K562 (cell line): ENCODE measurements at regions not wholly inside any gene's neighbourhood (a gene's known extent, or its start where the extent isn't known, plus 50 kb on each side); places are given as distances from the start of the nearest gene placed in this dataset.

Experiments
- ATAC-seq: fragments of 200-7000 bp; cut with Tn5 transposase; 3 replicates; pipeline ENCODE4 v1.9.1; 2020; ENCODE audit warnings: moderate library complexity
- BruUV-seq: library from RNA; stranded (reverse); fragments of 400-500 nt; replicated peaks from 2 replicates; lab custom pipeline; 2021; lab: Mats Ljungman, UMichigan
- CTCF ChIA-PET: fragments of 300-600 bp; formaldehyde crosslinking; extraction: SDS; loops from one replicate; lab custom pipeline; 2021; ENCODE audit warnings: low intra/inter-chr PET ratio; lab: Yijun Ruan, JAX
- POLR2A ChIA-PET: fragments of 300-600, 350-650 bp; sonication (Branson Sonifier 250); formaldehyde crosslinking; extraction: SDS; loops from one replicate; lab custom pipeline; 2021; ENCODE audit warnings: antibody characterized with exemption, inconsistent platforms; lab: Yijun Ruan, JAX
- DNase-seq, 4 experiments: peaks; one replicate each; pipeline versions ENCODE4 v3.0.0 to v3.0.0-alpha.2; 2011 to 2018; ENCODE audit warnings: low spot score in 3 of 4, mixed read lengths in 3 of 4; ENCODE audit errors: extremely low read depth in 1 of 4
- FAIRE-seq: peaks from 2 replicates; lab custom pipeline; 2011; peaks lifted over from hg19 to GRCh38; lab: Jason Lieb, UNC
- H2AFZ ChIP-seq: 2 replicates; pipeline ENCODE4 v1.6.0; 2011; ENCODE audit warnings: low read depth, low read length, control low read depth, inconsistent platforms
- H3K27ac ChIP-seq: fragments of 200-600 bp; 3 replicates; pipeline ENCODE4 v1.8.0; 2011; ENCODE audit warnings: low read depth, mild to moderate bottlenecking, control low read depth, inconsistent platforms, low read length, moderate library complexity, mixed read lengths; ENCODE audit errors: extremely low read depth
- H3K27me3 ChIP-seq, 2 experiments: fragments of 300-600 bp in 1 of 2; 2 replicates in 1 of 2; 3 replicates in 1 of 2; pipeline versions ENCODE4 v1.6.0 to v1.8.0; 2011; ENCODE audit warnings: inconsistent platforms in 2 of 2, low read length in 2 of 2, mild to moderate bottlenecking in 1 of 2, mixed read lengths in 1 of 2, moderate library complexity in 1 of 2; ENCODE audit not compliant: control insufficient read depth in 2 of 2, insufficient read depth in 2 of 2
- H3K36me3 ChIP-seq: fragments of 300-600 bp; 3 replicates; pipeline ENCODE4 v1.8.0; 2011; ENCODE audit warnings: mild to moderate bottlenecking, low read length, inconsistent platforms; ENCODE audit not compliant: control insufficient read depth, insufficient read depth
- H3K4me1 ChIP-seq, 2 experiments: fragments of 200-600 bp in 1 of 2; replicated peaks in 1 of 2; 2 replicates in 1 of 2; 3 replicates in 1 of 2; pipeline versions ENCODE4 v1.5.1 to v1.8.0; 2011; ENCODE audit warnings: inconsistent platforms in 2 of 2, low read length in 2 of 2, mild to moderate bottlenecking in 1 of 2, mixed read lengths in 1 of 2, moderate library complexity in 1 of 2; ENCODE audit not compliant: control insufficient read depth in 2 of 2, insufficient read depth in 2 of 2
- H3K4me2 ChIP-seq: 2 replicates; pipeline ENCODE4 v1.6.1; 2011; ENCODE audit warnings: low read length, control low read depth, inconsistent platforms, mixed read lengths; ENCODE audit not compliant: insufficient read depth
- H3K4me3 ChIP-seq: fragments of 200-600 bp; sonication (generic), shearing (Covaris generic); 2 replicates; pipeline ENCODE4 v1.5.1; 2016; ENCODE audit warnings: control low read depth, inconsistent platforms
- H3K79me2 ChIP-seq: fragments of 200-600 bp; 3 replicates; pipeline ENCODE4 v1.8.0; 2011; ENCODE audit warnings: low read length, inconsistent platforms; ENCODE audit not compliant: control insufficient read depth, insufficient read depth
- H3K9ac ChIP-seq, 2 experiments: 2 replicates each; pipeline versions ENCODE4 v1.6.0 to v1.6.1; 2011; ENCODE audit warnings: low read depth in 2 of 2, low read length in 2 of 2, control low read depth in 1 of 2, inconsistent platforms in 1 of 2, mild to moderate bottlenecking in 1 of 2, mixed read lengths in 1 of 2; ENCODE audit not compliant: insufficient read depth in 1 of 2
- H3K9me1 ChIP-seq: one replicate; pipeline ENCODE4 v1.6.0; 2011; ENCODE audit warnings: inconsistent platforms, mild to moderate bottlenecking, low read length, moderate library complexity; ENCODE audit not compliant: control insufficient read depth, insufficient read depth
- H3K9me3 ChIP-seq: replicated peaks from 2 replicates; pipeline ENCODE4 v1.5.1; 2011; ENCODE audit warnings: low read depth, low read length, inconsistent platforms; ENCODE audit not compliant: control insufficient read depth, insufficient read depth
- H4K20me1 ChIP-seq: replicated peaks from 2 replicates; pipeline ENCODE4 v1.6.1; 2011; ENCODE audit warnings: low read length, inconsistent platforms, mixed read lengths; ENCODE audit not compliant: control insufficient read depth, insufficient read depth
- ESRRB ChIP-seq: fragments of 250-450 bp; sonication (Bioruptor Pico); IDR thresholded peaks from 2 replicates; pipeline ENCODE4 v1.5.0; 2020; ENCODE audit warnings: mild to moderate bottlenecking, moderate library complexity, borderline replicate concordance
- FOXK1 ChIP-seq: sonication (generic); formaldehyde crosslinking; IDR thresholded peaks from 2 replicates; pipeline ENCODE4 v1.8.0; 2022; ENCODE audit warnings: missing genetic modification reagents, mild to moderate bottlenecking, borderline replicate concordance
- ILF3 ChIP-seq: fragments of 450-650 bp; IDR thresholded peaks from 2 replicates; pipeline ENCODE4 v1.6.1; 2018; ENCODE audit warnings: antibody characterized with exemption, mild to moderate bottlenecking, moderate library complexity, borderline replicate concordance
- RNF219 ChIP-seq: fragments of 250-450 bp; sonication (Bioruptor Pico); IDR thresholded peaks from 2 replicates; pipeline ENCODE4 v1.5.0; 2022; ENCODE audit warnings: mild to moderate bottlenecking
- TAF9B ChIP-seq: fragments of 450-650 bp; IDR thresholded peaks from 2 replicates; pipeline ENCODE4 v1.6.1; 2018; ENCODE audit warnings: mild to moderate bottlenecking; ENCODE audit not compliant: partially characterized antibody
- TCF7 ChIP-seq: sonication (generic); IDR thresholded peaks from 2 replicates; pipeline ENCODE4 v1.6.1; 2016; ENCODE audit warnings: antibody characterized with exemption, borderline replicate concordance
- ZNF184 ChIP-seq: sonication (generic); formaldehyde crosslinking; IDR thresholded peaks from 2 replicates; pipeline ENCODE4 v1.5.0; 2020; ENCODE audit warnings: missing genetic modification reagents
- ZNF41 ChIP-seq: fragments of 250-450 bp; sonication (Bioruptor Pico); conservative IDR thresholded peaks from 2 replicates; pipeline ENCODE4 v1.4.0; 2020; ENCODE audit warnings: mild to moderate bottlenecking
- ZNF436 ChIP-seq: fragments of 250-450, 450-650 bp; sonication (Bioruptor Pico); formaldehyde crosslinking; IDR thresholded peaks from 2 replicates; pipeline ENCODE4 v1.7.0; 2020; ENCODE audit warnings: mild to moderate bottlenecking
- WGBS: fragments of 100-300 bp; shearing (Covaris generic); methylation state at CpG from one replicate; pipeline ENCODE4 v1.1.6; 2016; ENCODE audit warnings: low coverage, mixed read lengths; ENCODE audit not compliant: insufficient coverage; ENCODE audit errors: missing lambda C conversion rate; 5-methylcytosine and 5-hydroxymethylcytosine counted together
- in situ Hi-C: fragments of 300-500 bp; cut with MboI; formaldehyde crosslinking; loops from 4 replicates; pipeline ENCODE4 v1.15.0; 2018; ENCODE audit warnings: inconsistent platforms, mixed read lengths
- intact Hi-C: fragments of 100-400 bp; cut with micrococcal nuclease; formaldehyde crosslinking; loops from 2 replicates; pipeline ENCODE4 v1.14.2; 2022
- TF ChIP-seq, protein P1 (sequence below): fragments of 150-350 bp; IDR thresholded peaks from 2 replicates; pipeline ENCODE4 v1.6.1; 2014; ENCODE audit warnings: low read depth, mild to moderate bottlenecking, low read length, borderline replicate concordance

- ChIA-PET CTCF (no interaction called here), POLR2A (no interaction called here)
- in situ Hi-C loops = no loop called here
- Histone ChIP-seq H3K4me1 (no peaks in the 10 kb centered on the region; a peak in 1 of 5 replicates), H3K9me1 (no peaks in the 10 kb centered on the region), H3K4me3 (no peak overlapping the region), H3K9me3 (no peaks in the 10 kb centered on the region), H2AFZ (no peak overlapping the region), H3K27me3 (no peaks in the 10 kb centered on the region), H4K20me1 (no peaks in the 10 kb centered on the region), H3K79me2 (no peaks in the 10 kb centered on the region), H3K36me3 (no peaks in the 10 kb centered on the region), H3K27ac (no peak overlapping the region), H3K9ac (no peak overlapping the region), H3K4me2 (no peak overlapping the region)
- BruUV-seq = no TSS peak
- TF ChIP-seq ZNF41 (CRISPR knock-in tag) (no peak), RNF219 (CRISPR knock-in tag) (no peak), TCF7 (no peak), ESRRB (CRISPR knock-in tag) (no peak), ZNF184 (no peak), ZNF436 (CRISPR knock-in tag) (no peak), TAF9B (no peak), FOXK1 (CRISPR knock-in tag) (no peak), ILF3 (no peak)
- TF ChIP-seq, protein P1, sequence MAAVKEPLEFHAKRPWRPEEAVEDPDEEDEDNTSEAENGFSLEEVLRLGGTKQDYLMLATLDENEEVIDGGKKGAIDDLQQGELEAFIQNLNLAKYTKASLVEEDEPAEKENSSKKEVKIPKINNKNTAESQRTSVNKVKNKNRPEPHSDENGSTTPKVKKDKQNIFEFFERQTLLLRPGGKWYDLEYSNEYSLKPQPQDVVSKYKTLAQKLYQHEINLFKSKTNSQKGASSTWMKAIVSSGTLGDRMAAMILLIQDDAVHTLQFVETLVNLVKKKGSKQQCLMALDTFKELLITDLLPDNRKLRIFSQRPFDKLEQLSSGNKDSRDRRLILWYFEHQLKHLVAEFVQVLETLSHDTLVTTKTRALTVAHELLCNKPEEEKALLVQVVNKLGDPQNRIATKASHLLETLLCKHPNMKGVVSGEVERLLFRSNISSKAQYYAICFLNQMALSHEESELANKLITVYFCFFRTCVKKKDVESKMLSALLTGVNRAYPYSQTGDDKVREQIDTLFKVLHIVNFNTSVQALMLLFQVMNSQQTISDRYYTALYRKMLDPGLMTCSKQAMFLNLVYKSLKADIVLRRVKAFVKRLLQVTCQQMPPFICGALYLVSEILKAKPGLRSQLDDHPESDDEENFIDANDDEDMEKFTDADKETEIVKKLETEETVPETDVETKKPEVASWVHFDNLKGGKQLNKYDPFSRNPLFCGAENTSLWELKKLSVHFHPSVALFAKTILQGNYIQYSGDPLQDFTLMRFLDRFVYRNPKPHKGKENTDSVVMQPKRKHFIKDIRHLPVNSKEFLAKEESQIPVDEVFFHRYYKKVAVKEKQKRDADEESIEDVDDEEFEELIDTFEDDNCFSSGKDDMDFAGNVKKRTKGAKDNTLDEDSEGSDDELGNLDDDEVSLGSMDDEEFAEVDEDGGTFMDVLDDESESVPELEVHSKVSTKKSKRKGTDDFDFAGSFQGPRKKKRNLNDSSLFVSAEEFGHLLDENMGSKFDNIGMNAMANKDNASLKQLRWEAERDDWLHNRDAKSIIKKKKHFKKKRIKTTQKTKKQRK = no peak
- DNase-seq (no peak), FAIRE-seq (no peak), ATAC-seq (no peak)
- 0% methylated on average over 1 of the region's 1 CpG for WGBS
- intact Hi-C loops = no loop called here
Observed at GRCh38 chr3:177758126-177758525, 560.8 kb upstream of the TBL1XR1 start.
